Bronchial epithelial cell (primary cell): ENCODE measurements at regions not wholly inside any gene's neighbourhood (a gene's known extent, or its start where the extent isn't known, plus 50 kb on each side); places are given as distances from the start of the nearest gene placed in this dataset.

ENCODE experiments used
- DNase-seq: peaks from one replicate; pipeline ENCODE4 v3.0.0-alpha.2; 2010; ENCODE audit warnings: low read depth
- FAIRE-seq: peaks from 2 replicates; lab custom pipeline; 2011; peaks lifted over from hg19 to GRCh38; lab: Jason Lieb, UNC
- H3K27me3 ChIP-seq: 2 replicates; pipeline ENCODE4 v1.5.1; 2011; ENCODE audit warnings: low read length; ENCODE audit not compliant: control insufficient read depth, insufficient read depth
- H3K36me3 ChIP-seq: 2 replicates; pipeline ENCODE4 v1.5.1; 2011; ENCODE audit warnings: low read length; ENCODE audit not compliant: control insufficient read depth, insufficient read depth
- H3K4me3 ChIP-seq: 2 replicates; pipeline ENCODE4 v1.5.1; 2011; ENCODE audit warnings: mild to moderate bottlenecking, low read depth, low read length, control low read depth
- CTCF ChIP-seq: IDR thresholded peaks from 2 replicates; pipeline ENCODE4 v1.5.1; 2011; ENCODE audit warnings: mild to moderate bottlenecking, moderate library complexity, low read length, control low read depth, inconsistent platforms; ENCODE audit not compliant: insufficient read depth, severe bottlenecking

GRCh38 chr3:43997316-43997715 lies 244.4 kb upstream of the TOPAZ1 start:
- Histone ChIP-seq H3K4me3 (peak overlapping the region; percentile 51), H3K27me3 (peaks cover 24% of the 10 kb centered on the region), H3K36me3 (no peaks in the 10 kb centered on the region)
- FAIRE-seq (no peak), DNase-seq (no peak)
- no peak for TF ChIP-seq CTCF

GRCh38 chr3:43997788-43998369 lies 243.8 kb upstream of the TOPAZ1 start:
- H3K36me3 ChIP-seq = no peaks in the 10 kb centered on the region
- peak overlapping the region; percentile 51 for H3K4me3 ChIP-seq
- peak; percentile 8 for DNase-seq
- no peak for TF ChIP-seq CTCF
- peaks cover 24% of the 10 kb centered on the region for H3K27me3 ChIP-seq
- no peak for FAIRE-seq

GRCh38 chr3:43998370-43998835 lies 243.3 kb upstream of the TOPAZ1 start:
- DNase-seq (peak; percentile 14), FAIRE-seq (no peak)
- Histone ChIP-seq H3K4me3 (peak overlapping the region; percentile 51), H3K36me3 (no peaks in the 10 kb centered on the region), H3K27me3 (peaks cover 24% of the 10 kb centered on the region)
- no peak for TF ChIP-seq CTCF

- FAIRE-seq (no peak), DNase-seq (peak; percentile 37)
- H3K36me3 ChIP-seq = no peaks in the 10 kb centered on the region
- peak overlapping the region; percentile 51 for H3K4me3 ChIP-seq
- no peak for TF ChIP-seq CTCF
- peaks cover 23% of the 10 kb centered on the region for H3K27me3 ChIP-seq
Measured at GRCh38 chr3:43998836-43999727, 242.6 kb upstream of the TOPAZ1 start.

GRCh38 chr3:43999728-44000319 lies 241.9 kb upstream of the TOPAZ1 start:
- no peak for DNase-seq
- H3K36me3 ChIP-seq = no peaks in the 10 kb centered on the region
- H3K4me3 ChIP-seq = peak overlapping the region; percentile 51
- FAIRE-seq = no peak
- peaks cover 18% of the 10 kb centered on the region for H3K27me3 ChIP-seq
- TF ChIP-seq CTCF = no peak
